ENCODE measurements at regions not wholly inside any gene's neighbourhood (a gene's known extent, or its start where the extent isn't known, plus 50 kb on each side); places are given as distances from the start of the nearest gene placed in this dataset.

DNA sequence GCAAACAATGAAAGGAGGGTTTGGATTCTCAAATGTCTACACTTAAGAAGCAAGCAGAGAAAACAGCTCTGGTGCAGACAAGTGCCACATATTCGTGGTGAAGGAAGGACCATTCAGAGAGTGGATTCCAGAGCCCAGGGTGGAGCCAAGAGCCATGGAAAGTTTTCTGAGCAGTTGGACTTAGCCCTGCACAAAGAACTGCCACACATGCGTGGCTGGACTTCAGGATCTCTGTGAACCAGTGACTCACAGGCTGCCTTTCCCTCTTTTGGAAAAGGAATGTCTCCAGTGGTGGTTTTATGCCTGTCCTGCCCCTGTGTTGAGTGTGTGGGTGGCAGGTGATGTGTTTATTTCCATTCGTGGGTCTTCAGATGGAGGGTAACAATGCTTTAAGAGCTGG lies 489.5 kb downstream of the CDH26 start:
- Mint-ChIP-seq H3K36me3 (no peaks in the 10 kb centered on the region), H3K4me3 (no peak overlapping the region), H3K9me3 (no peaks in the 10 kb centered on the region), H3K27me3 (peaks cover 5 to 9% of the 10 kb centered on the region in 2 donors), H3K4me1 (peaks cover 3 to 5% of the 10 kb centered on the region in 2 donors), H3K27ac (no peak overlapping the region)
- DNase-seq = no peak
- no peak for ATAC-seq (replicated peaks)

DNA sequence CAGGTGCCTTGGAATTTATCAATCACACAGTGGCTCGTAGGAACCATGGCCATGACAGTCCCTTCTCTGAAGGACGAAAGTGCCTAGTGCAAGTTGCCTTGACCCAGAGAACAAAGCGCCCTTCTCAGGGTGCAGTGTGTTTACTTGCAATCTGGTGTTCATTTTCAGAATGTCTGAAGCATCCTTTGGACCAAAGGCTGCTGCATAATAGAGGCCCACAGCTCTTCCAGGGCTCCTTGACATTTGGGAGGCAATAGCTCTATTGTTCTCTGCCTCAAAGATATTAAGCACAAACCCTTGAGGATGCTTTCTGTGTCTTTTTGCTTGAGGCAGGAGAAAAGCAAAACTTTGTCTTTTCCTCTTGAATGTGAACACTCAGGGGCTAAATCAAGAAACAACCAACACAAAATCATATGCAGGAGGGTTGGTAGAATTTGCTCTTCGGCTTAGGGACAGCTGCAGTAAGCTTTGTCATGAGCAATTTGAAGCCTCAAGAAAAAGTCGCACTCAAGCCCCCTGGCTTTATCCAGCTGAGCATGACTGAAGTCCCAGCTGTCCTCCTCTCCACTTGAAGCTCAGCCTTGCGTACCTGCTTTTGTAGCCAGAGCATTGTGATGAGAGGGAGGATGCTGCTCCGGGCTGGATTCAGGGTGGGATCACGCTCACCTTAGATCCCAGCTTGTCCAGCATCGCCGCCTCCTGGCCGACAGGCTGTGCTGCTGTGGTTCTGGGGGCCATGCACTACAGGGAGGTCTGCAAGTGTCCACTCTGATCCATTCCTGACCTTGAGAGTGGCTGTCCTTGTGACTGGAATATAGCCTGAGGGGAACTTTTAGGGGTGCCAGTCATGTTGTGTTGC lies 495.4 kb downstream of the CDH26 start:
- Mint-ChIP-seq H3K27me3 (peaks cover 0 to 10% of the 10 kb centered on the region in 2 donors), H3K4me1 (no peaks in the 10 kb centered on the region), H3K4me3 (no peak overlapping the region), H3K27ac (no peak overlapping the region), H3K36me3 (no peaks in the 10 kb centered on the region), H3K9me3 (no peaks in the 10 kb centered on the region)
- DNase-seq = no peak
- no peak for ATAC-seq (replicated peaks)

DNA sequence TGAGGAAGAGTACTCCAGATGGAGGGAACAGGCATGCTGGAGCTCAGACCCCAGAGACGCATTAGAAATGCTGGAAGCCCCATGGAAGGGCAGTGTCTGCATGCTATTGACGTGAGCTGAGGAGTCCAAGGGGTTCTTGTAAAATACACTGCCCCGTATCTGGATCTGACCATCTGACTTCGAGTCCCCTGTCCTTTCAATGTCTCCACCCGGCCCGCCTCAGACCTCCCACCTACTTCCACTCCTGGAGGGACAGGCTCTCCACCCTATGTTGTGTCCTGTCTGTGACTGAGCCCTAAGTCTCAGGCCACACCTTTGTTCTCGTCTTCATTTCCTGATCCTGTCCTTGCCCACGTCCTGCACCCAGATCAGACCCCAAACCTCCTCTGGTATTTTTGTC lies 496.3 kb downstream of the CDH26 start:
- no peaks in the 10 kb centered on the region for H3K9me3 Mint-ChIP-seq
- no peak overlapping the region for H3K27ac Mint-ChIP-seq
- no peak for ATAC-seq (replicated peaks)
- H3K36me3 Mint-ChIP-seq = no peaks in the 10 kb centered on the region
- H3K27me3 Mint-ChIP-seq = peaks cover 0 to 10% of the 10 kb centered on the region in 2 donors
- H3K4me3 Mint-ChIP-seq = no peak overlapping the region
- DNase-seq = no peak
- H3K4me1 Mint-ChIP-seq = no peaks in the 10 kb centered on the region

DNA sequence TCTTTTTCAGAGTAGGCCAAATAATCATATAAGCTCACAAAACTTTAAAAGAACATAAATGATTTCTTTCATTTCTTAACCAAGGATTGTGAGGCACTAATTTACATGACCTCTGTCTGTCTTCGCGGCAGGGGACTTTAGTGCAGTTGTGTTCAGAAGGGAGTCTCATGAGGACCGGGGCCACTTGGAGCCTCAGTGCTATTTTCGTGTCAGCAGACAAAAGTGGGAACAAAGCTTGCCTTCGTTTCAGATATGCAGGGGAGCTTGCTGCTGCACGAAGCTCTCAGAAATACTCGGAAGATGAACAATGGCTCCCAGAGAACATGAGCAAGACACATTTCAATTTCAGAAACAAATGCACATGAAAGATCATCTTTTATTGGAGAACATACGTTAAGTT lies 497.0 kb downstream of the CDH26 start:
- no peaks in the 10 kb centered on the region for H3K4me1 Mint-ChIP-seq
- no peak for ATAC-seq (replicated peaks)
- H3K4me3 Mint-ChIP-seq = no peak overlapping the region
- peaks cover 0 to 10% of the 10 kb centered on the region in 2 donors for H3K27me3 Mint-ChIP-seq
- DNase-seq = no peak
- H3K27ac Mint-ChIP-seq = no peak overlapping the region
- H3K9me3 Mint-ChIP-seq = peaks cover 0 to 3% of the 10 kb centered on the region in 2 donors
- no peaks in the 10 kb centered on the region for H3K36me3 Mint-ChIP-seq

DNA sequence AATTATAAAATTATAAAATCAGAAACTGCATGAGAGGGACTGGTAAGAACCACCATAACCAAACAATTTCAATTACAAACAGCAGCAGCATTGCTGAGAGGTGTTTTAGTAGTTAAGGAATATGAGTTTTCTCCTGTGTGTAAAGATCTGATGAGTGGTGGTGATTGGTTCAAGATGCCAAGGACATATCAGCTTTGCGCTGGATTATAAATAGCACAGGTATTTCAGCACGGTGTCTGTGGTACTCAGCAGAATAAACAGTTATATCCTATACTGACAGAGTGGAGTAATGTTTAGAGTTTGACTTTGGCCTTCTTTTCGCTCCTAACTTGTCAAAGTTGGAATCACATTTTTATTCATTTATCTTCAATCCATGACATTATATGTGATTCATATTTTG lies 501.0 kb downstream of the CDH26 start:
- no peak overlapping the region for H3K4me3 Mint-ChIP-seq
- H3K27ac Mint-ChIP-seq = no peak overlapping the region
- H3K4me1 Mint-ChIP-seq = no peaks in the 10 kb centered on the region
- ATAC-seq (replicated peaks) = no peak
- peaks cover 0 to 3% of the 10 kb centered on the region in 2 donors for H3K9me3 Mint-ChIP-seq
- DNase-seq = no peak
- H3K27me3 Mint-ChIP-seq = peaks cover 0 to 10% of the 10 kb centered on the region in 2 donors
- no peaks in the 10 kb centered on the region for H3K36me3 Mint-ChIP-seq

DNA sequence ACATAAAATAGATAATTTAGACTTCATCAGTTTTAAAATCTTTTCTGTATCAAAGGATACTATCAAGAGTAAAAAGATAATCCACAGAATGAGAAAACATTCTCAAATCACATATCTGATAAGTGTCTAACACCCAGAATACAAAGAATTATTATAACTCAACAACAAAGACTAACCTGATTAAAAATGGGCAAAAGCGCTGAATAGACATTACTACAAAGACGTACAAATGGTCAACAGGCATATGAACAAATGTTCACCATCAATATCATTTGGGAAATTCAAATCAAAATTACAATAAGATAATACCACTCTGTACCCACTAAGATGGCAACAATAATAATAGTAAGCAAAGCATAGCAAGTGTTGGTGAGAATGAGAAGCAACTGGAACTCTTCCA lies 503.8 kb downstream of the CDH26 start:
- no peak overlapping the region for H3K4me3 Mint-ChIP-seq
- DNase-seq = no peak

DNA sequence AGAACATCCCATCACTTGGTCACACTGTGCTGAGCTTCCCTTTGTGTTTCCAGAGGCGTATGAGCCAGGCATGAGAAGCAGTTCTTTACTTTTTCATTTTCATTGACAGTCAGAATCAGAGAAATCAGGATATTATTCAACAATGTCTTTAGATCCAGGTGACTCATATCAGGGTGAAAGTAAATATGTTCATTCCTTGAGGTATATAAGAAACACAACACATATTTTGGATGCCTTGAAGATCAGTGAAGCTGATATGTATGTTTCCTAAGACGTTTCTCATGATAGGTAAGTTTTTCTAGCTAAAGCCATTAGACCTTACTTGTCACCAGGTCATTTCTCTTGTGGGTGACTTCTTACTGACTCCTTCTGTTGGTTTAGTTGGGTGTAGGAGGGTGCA lies 505.6 kb downstream of the CDH26 start:
- peaks cover 0 to 3% of the 10 kb centered on the region in 2 donors for H3K9me3 Mint-ChIP-seq
- ATAC-seq (replicated peaks) (no peak), DNase-seq (no peak)
- no peak overlapping the region for H3K4me3 Mint-ChIP-seq
- peaks cover 0 to 5% of the 10 kb centered on the region in 2 donors for H3K27me3 Mint-ChIP-seq
- H3K4me1 Mint-ChIP-seq = no peaks in the 10 kb centered on the region
- no peak overlapping the region for H3K27ac Mint-ChIP-seq
- H3K36me3 Mint-ChIP-seq = no peaks in the 10 kb centered on the region

More for the DNA sequence above, 503.8 kb downstream of the CDH26 start:
- ATAC-seq (replicated peaks) = no peak
- H3K36me3 Mint-ChIP-seq = no peaks in the 10 kb centered on the region
- H3K4me1 Mint-ChIP-seq = no peaks in the 10 kb centered on the region
- peaks cover 0 to 3% of the 10 kb centered on the region in 2 donors for H3K9me3 Mint-ChIP-seq
- H3K27ac Mint-ChIP-seq = no peak overlapping the region
- H3K27me3 Mint-ChIP-seq = peaks cover 0 to 15% of the 10 kb centered on the region in 2 donors

DNA sequence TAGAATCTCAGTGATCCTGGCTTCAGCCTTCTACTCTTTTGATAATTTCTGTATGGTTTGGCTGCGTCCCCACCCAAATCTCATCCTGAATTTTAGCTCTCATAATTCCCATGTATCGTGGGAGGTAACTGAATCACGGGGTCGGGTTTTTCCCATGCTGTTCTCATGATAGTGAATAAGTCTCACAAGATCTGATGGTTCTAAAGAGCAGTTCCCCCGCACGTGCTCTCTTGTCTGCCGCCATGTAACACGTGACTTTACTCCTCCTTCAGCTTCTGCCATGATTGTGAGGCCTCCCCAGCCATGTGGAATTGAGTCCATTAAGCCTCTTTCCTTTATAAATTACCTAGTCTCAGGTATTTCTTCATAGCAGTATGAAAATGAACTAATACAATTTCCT lies 507.2 kb downstream of the CDH26 start:
- Mint-ChIP-seq H3K27me3 (peaks cover 0 to 9% of the 10 kb centered on the region in 2 donors), H3K36me3 (no peaks in the 10 kb centered on the region), H3K4me1 (no peaks in the 10 kb centered on the region), H3K27ac (no peak overlapping the region), H3K4me3 (no peak overlapping the region), H3K9me3 (peaks cover 0 to 3% of the 10 kb centered on the region in 2 donors)
- DNase-seq (no peak), ATAC-seq (replicated peaks) (no peak)

DNA sequence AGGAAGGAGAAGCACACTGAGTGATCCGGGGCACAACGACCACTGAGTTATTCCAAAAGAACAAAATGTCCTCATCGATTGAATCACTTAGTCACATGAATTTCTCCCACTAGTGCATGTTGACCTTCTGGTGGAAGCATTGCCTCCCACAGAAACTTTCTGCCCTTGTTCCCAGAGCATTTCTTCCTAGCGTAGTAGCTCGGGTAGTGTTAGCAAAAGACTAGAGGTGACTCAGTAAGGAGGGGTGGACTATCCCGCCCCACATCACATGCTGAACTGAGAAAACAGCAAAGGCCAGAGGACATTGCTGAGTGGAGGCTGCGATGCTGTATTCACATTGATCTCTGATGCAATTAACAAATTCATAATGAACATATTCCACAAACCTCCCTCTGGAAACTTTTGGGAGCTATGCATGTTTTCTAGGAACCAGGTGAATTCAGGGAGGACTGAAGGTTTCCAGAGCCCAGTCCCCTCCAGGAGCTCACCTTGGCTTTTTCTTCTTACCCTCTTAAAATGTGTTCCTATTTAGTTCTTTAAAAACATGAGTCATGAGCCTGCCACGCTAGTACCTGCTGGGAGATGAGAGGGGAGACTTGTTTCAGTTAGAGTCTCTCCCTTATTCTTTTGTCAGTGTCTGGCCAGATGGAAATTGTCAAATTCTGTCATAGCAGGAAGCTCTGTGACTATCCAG lies 507.9 kb downstream of the CDH26 start:
- Mint-ChIP-seq H3K36me3 (no peaks in the 10 kb centered on the region), H3K9me3 (peaks cover 0 to 3% of the 10 kb centered on the region in 2 donors), H3K27ac (no peak overlapping the region)

DNA sequence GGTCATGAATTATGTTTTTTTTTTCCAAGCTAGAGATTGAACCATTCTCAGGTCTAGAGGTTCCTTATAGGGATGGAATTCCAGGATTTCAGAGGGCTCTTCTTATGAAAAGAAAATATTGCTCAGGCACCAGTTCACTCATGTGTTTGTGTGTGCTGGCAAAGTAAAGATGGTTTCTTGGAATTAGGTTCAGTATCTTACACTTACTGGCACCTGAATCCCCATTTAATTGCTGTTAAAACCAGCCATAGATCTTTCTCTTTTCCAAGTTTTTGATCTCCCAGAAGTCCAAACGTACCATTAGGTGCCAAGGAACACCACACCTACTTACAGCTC lies 508.4 kb downstream of the CDH26 start:
- DNase-seq (no peak), ATAC-seq (replicated peaks) (no peak)
- no peak overlapping the region for H3K4me3 Mint-ChIP-seq
- H3K27ac Mint-ChIP-seq = no peak overlapping the region
- H3K9me3 Mint-ChIP-seq = peaks cover 0 to 3% of the 10 kb centered on the region in 2 donors
- H3K36me3 Mint-ChIP-seq = no peaks in the 10 kb centered on the region
- peaks cover 0 to 13% of the 10 kb centered on the region in 2 donors for H3K27me3 Mint-ChIP-seq
- H3K4me1 Mint-ChIP-seq = no peaks in the 10 kb centered on the region

More for the DNA sequence above, 507.9 kb downstream of the CDH26 start:
- Mint-ChIP-seq H3K4me1 (no peaks in the 10 kb centered on the region), H3K4me3 (no peak overlapping the region), H3K27me3 (peaks cover 0 to 13% of the 10 kb centered on the region in 2 donors)
- no peak for ATAC-seq (replicated peaks)
- DNase-seq = no peak

DNA sequence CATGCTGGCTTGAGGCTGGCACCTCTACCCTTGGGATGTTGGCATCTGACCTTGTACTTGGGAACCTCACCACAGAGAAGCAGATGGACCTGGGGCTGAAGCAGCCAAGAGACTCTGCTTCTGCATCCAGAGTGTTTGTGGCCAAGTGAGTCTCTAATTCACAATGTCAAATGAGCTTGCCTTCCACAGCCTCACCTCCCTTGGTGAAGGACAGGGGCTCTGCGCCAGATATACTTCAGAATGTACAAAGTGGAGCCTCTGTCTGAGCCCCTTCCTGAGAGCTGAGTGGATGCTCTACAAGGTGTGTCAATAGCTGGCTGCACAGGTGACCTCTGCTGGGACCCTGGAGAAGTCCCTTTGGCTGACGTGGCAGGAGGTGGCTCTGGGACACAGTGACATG lies 508.9 kb downstream of the CDH26 start:
- DNase-seq = no peak
- Mint-ChIP-seq H3K4me3 (no peak overlapping the region), H3K9me3 (peaks cover 0 to 3% of the 10 kb centered on the region in 2 donors), H3K27me3 (peaks cover 0 to 13% of the 10 kb centered on the region in 2 donors), H3K27ac (no peak overlapping the region), H3K36me3 (no peaks in the 10 kb centered on the region), H3K4me1 (no peaks in the 10 kb centered on the region)
- no peak for ATAC-seq (replicated peaks)

DNA sequence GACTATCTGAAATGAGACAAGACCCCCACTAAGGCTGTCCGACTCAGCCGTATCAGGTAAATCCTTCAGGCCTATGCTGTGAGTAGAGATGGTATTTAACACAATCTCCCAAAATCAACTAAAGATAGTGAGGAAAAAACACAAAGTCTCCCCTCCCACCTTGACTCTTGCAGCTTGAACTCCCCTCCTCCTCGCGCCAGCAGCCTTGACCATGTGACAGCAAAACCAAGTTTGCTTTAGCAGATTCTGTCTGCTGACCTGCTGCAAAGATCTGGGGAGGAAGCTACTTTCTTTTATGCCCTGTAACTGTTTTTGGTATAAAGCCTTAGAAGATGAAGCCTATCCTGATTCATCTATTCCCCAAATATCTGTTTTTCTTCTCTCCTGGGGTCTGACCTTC lies 509.5 kb downstream of the CDH26 start:
- peaks cover 0 to 3% of the 10 kb centered on the region in 2 donors for H3K9me3 Mint-ChIP-seq

DNA sequence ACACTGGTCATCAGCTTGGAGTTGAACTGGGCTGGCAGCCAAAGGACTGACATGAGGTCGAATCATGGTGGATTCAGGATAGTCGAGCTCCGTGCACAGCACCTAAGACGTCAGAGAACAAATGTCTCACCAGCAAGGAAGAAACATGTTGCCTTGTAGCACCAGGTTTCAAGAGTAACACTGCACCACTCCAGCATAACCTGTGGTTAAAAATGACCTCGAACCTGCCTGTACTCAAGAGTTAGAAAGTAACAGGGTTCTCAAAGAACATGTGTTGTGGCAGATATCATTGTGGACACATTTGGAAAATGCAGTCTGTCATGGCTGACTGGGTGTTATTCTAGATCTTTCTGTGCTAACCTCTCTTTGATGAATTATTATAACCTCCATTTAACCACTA lies 511.6 kb downstream of the CDH26 start:
- Mint-ChIP-seq H3K27me3 (peaks cover 0 to 13% of the 10 kb centered on the region in 2 donors), H3K36me3 (no peaks in the 10 kb centered on the region), H3K4me1 (no peaks in the 10 kb centered on the region), H3K4me3 (no peak overlapping the region), H3K27ac (no peak overlapping the region), H3K9me3 (peaks cover 0 to 3% of the 10 kb centered on the region in 2 donors)
- ATAC-seq (replicated peaks) (no peak), DNase-seq (no peak)

More for the DNA sequence above, 509.5 kb downstream of the CDH26 start:
- Mint-ChIP-seq H3K36me3 (no peaks in the 10 kb centered on the region), H3K27me3 (peaks cover 0 to 13% of the 10 kb centered on the region in 2 donors), H3K4me3 (no peak overlapping the region), H3K27ac (no peak overlapping the region), H3K4me1 (no peaks in the 10 kb centered on the region)
- ATAC-seq (replicated peaks) (no peak), DNase-seq (no peak)

DNA sequence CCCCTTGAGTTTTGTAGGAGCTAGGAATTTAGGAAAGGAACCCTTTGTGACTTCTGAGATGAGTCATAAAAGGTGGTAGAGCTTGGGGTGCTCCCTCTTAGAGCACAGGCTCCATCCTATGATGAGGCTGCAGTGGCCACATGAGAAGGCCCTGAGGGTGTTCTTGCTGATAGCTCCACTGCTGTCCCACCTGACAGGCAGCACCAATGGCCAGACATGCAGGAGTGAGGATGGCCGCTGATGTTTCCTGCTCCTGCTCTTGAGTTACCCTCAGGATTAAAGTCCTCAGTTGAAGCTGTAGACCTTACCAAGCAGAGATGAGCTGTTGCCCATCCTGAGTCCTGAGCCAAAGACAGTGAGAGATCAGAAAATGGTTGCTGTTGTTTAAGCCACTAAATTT lies 512.1 kb downstream of the CDH26 start:
- H3K9me3 Mint-ChIP-seq = peaks cover 0 to 3% of the 10 kb centered on the region in 2 donors
- H3K4me3 Mint-ChIP-seq = no peak overlapping the region
- ATAC-seq (replicated peaks) (no peak), DNase-seq (no peak)
- no peak overlapping the region for H3K27ac Mint-ChIP-seq
- peaks cover 0 to 12% of the 10 kb centered on the region in 2 donors for H3K27me3 Mint-ChIP-seq
- H3K36me3 Mint-ChIP-seq = no peaks in the 10 kb centered on the region
- no peaks in the 10 kb centered on the region for H3K4me1 Mint-ChIP-seq

DNA sequence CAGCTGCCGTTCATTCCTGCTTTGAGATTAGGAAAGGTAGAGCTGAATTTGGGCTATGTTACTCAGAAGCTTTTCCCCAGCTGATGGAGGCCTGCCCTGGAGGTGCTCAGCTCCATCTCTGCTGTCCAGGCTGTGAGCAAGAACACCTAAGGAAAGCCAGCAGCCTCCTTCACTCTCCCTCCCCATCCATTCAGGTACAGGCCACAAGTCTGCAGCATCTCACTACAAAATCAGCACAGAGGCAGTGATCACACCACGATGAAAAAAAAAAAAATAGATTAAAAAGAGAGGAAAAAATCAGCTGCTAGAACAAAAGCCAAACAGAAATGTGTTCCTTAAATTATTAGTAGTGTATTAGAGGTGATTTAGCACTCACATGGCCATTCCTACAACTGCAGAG lies 515.0 kb downstream of the CDH26 start:
- Mint-ChIP-seq H3K9me3 (peaks cover 0 to 3% of the 10 kb centered on the region in 2 donors), H3K4me1 (no peaks in the 10 kb centered on the region), H3K36me3 (no peaks in the 10 kb centered on the region), H3K4me3 (no peak overlapping the region), H3K27me3 (peaks cover 0 to 7% of the 10 kb centered on the region in 2 donors), H3K27ac (no peak overlapping the region)
- ATAC-seq (replicated peaks) (no peak), DNase-seq (no peak)

Data from stimulated activated naive B cell treated with anti-CD40 and anti-IgM and Interleukin-4, amounts not matched to agents 10 μg/mL and 1 μg/mL and 100 μg/mL, for 72 hours (primary cell).